HepG2 (cell line): ENCODE measurements at regions not wholly inside any gene's neighbourhood (a gene's known extent, or its start where the extent isn't known, plus 50 kb on each side); places are given as distances from the start of the nearest gene placed in this dataset.

ENCODE experiments used
- EP300 ChIP-seq, 3 experiments: sonication (generic) in 1 of 3; formaldehyde crosslinking in 1 of 3; IDR thresholded peaks; 2 replicates each; pipeline versions ENCODE4 v1.5.1 to v1.6.1; 2011 to 2020; ENCODE audit warnings: low read depth in 2 of 3, low read length in 2 of 3, borderline replicate concordance in 1 of 3, improper control_type of control experiment in 1 of 3, mild to moderate bottlenecking in 1 of 3, missing genetic modification reagents in 1 of 3, moderate library complexity in 1 of 3
- GTF3A ChIP-seq: sonication (generic); formaldehyde crosslinking; conservative IDR thresholded peaks from 2 replicates; pipeline ENCODE4 v1.4.0; 2020; ENCODE audit warnings: mild to moderate bottlenecking, missing genetic modification reagents
- PATZ1 ChIP-seq: sonication (generic); formaldehyde crosslinking; IDR thresholded peaks from 2 replicates; pipeline ENCODE4 v1.4.0; 2020; ENCODE audit warnings: missing genetic modification reagents
- TCF12 ChIP-seq, 2 experiments: fragments of 450-650 bp in 1 of 2; sonication (generic) in 1 of 2; formaldehyde crosslinking in 1 of 2; IDR thresholded peaks; 2 replicates each; pipeline versions ENCODE4 v1.6.1 to v1.8.0; 2017 to 2022; ENCODE audit warnings: antibody characterized with exemption in 1 of 2, mild to moderate bottlenecking in 1 of 2, missing genetic modification reagents in 1 of 2, moderate library complexity in 1 of 2
- ZNF503 ChIP-seq: sonication (generic); formaldehyde crosslinking; IDR thresholded peaks from 2 replicates; pipeline ENCODE4 v1.4.0; 2020; ENCODE audit warnings: missing genetic modification reagents
- ZNF879 ChIP-seq: sonication (generic); formaldehyde crosslinking; IDR thresholded peaks from 2 replicates; pipeline ENCODE4 v1.8.1; 2023; ENCODE audit warnings: missing genetic modification reagents
- ZZZ3 ChIP-seq: sonication (generic); formaldehyde crosslinking; IDR thresholded peaks from 2 replicates; pipeline ENCODE4 v1.4.0; 2020; ENCODE audit warnings: missing genetic modification reagents, mild to moderate bottlenecking, borderline replicate concordance

- TF ChIP-seq GTF3A (CRISPR knock-in tag) (no peak), TCF12 (IDR thresholded peaks at IDR 0.05) (no peak), TCF12 (CRISPR knock-in tag; IDR thresholded peaks at IDR 0.05) (no peak), ZNF503 (CRISPR knock-in tag) (no peak), EP300 (IDR thresholded peaks at IDR 0.05; ENCODE audit: low read depth in 2 of 2, low read length in 2 of 2) (no peak), EP300 (CRISPR knock-in tag; IDR thresholded peaks at IDR 0.05; ENCODE audit: borderline replicate concordance) (no peak), ZNF879 (CRISPR knock-in tag) (no peak), PATZ1 (no peak), ZZZ3 (CRISPR knock-in tag) (no peak)
Measured at GRCh38 chr10:10600004-10600403, 417.7 kb upstream of the CELF2 start.
